AG04450 (cell line): ENCODE measurements at regions not wholly inside any gene's neighbourhood (a gene's known extent, or its start where the extent isn't known, plus 50 kb on each side); places are given as distances from the start of the nearest gene placed in this dataset.

Experiments
- CTCF ChIA-PET: fragments of 300-600, 350-600 bp; formaldehyde crosslinking; extraction: SDS; loops from one replicate; lab custom pipeline; 2022; ENCODE audit warnings: antibody characterized with exemption, inconsistent platforms; lab: Charles Lee
- POLR2A ChIA-PET: fragments of 350-600 bp; formaldehyde crosslinking; extraction: SDS; loops from one replicate; lab custom pipeline; 2021; ENCODE audit warnings: antibody characterized with exemption, inconsistent platforms; lab: Yijun Ruan, JAX
- DNase-seq: peaks from one replicate; pipeline ENCODE4 v3.0.0-alpha.2; 2011; ENCODE audit warnings: low read depth, low spot score
- H3K27ac ChIP-seq: one replicate; pipeline ENCODE4 v1.5.1; 2012; ENCODE audit warnings: low read depth, low read length, control low read depth
- H3K27me3 ChIP-seq: one replicate; pipeline ENCODE4 v1.6.0; 2012; ENCODE audit warnings: low read length; ENCODE audit not compliant: control insufficient read depth, insufficient read depth
- H3K4me3 ChIP-seq: 2 replicates; pipeline ENCODE4 v1.5.1; 2011; ENCODE audit warnings: mild to moderate bottlenecking, low read depth, low read length, control low read depth
- H3K9me3 ChIP-seq: 2 replicates; pipeline ENCODE4 v1.5.1; 2012; ENCODE audit warnings: low read length; ENCODE audit not compliant: control insufficient read depth, insufficient read depth
- TF ChIP-seq, protein P1 (sequence below): IDR thresholded peaks from 2 replicates; pipeline ENCODE4 v1.5.1; 2011; ENCODE audit warnings: low read depth, low read length, control low read depth, inconsistent platforms

- Histone ChIP-seq H3K27me3 (no peaks in the 10 kb centered on the region), H3K27ac (no peak overlapping the region), H3K9me3 (no peaks in the 10 kb centered on the region), H3K4me3 (no peak overlapping the region)
- CTCF ChIA-PET, result no interaction called here
- no peak for DNase-seq
- TF ChIP-seq, protein P1, sequence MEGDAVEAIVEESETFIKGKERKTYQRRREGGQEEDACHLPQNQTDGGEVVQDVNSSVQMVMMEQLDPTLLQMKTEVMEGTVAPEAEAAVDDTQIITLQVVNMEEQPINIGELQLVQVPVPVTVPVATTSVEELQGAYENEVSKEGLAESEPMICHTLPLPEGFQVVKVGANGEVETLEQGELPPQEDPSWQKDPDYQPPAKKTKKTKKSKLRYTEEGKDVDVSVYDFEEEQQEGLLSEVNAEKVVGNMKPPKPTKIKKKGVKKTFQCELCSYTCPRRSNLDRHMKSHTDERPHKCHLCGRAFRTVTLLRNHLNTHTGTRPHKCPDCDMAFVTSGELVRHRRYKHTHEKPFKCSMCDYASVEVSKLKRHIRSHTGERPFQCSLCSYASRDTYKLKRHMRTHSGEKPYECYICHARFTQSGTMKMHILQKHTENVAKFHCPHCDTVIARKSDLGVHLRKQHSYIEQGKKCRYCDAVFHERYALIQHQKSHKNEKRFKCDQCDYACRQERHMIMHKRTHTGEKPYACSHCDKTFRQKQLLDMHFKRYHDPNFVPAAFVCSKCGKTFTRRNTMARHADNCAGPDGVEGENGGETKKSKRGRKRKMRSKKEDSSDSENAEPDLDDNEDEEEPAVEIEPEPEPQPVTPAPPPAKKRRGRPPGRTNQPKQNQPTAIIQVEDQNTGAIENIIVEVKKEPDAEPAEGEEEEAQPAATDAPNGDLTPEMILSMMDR, result no peak
- POLR2A ChIA-PET, result no interaction called here
Observed at GRCh38 chr6:65948062-65948461, 241.0 kb upstream of the EYS start.

DNA sequence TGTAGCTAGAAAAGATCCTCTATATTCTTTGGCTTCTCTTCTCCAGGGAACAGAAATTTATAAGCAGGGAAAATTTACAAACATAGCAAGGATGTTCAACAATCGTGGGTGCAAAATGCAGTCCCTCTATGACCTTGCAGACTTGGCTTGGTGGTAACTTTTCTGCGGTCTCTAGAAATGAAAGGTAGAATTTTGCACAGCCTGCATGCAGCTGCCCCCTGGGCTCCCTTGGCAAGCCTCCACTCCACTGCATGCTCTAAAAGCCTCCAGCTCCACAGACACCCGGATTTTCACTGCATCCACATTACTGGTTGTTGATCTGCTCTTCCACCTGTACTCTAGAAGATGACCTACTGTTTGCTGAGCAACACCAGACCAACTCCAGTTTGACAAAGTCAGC is 236.5 kb upstream of the EYS start:
- TF ChIP-seq, protein P1, result no peak
- Histone ChIP-seq H3K27ac (no peak overlapping the region), H3K9me3 (no peaks in the 10 kb centered on the region), H3K27me3 (no peaks in the 10 kb centered on the region), H3K4me3 (no peak overlapping the region)
- DNase-seq, result no peak
- POLR2A ChIA-PET, result no interaction called here
- CTCF ChIA-PET, result no interaction called here

GRCh38 chr6:65943051-65943450 is 236.0 kb upstream of the EYS start:
- TF ChIP-seq, protein P1, result no peak
- no peak overlapping the region for H3K4me3 ChIP-seq
- no peak overlapping the region for H3K27ac ChIP-seq
- no peaks in the 10 kb centered on the region for H3K27me3 ChIP-seq
- CTCF ChIA-PET, result no interaction called here
- H3K9me3 ChIP-seq, result no peaks in the 10 kb centered on the region
- POLR2A ChIA-PET, result no interaction called here
- no peak for DNase-seq

- POLR2A ChIA-PET, result no interaction called here
- Histone ChIP-seq H3K27ac (no peak overlapping the region), H3K9me3 (no peaks in the 10 kb centered on the region), H3K27me3 (no peaks in the 10 kb centered on the region), H3K4me3 (no peak overlapping the region)
- no peak for DNase-seq
- CTCF ChIA-PET, result no interaction called here
- TF ChIP-seq, protein P1, result no peak
Observed at GRCh38 chr6:65938000-65938399, 231.0 kb upstream of the EYS start.

- H3K4me3 ChIP-seq, result no peak overlapping the region
- no peak for DNase-seq
- POLR2A ChIA-PET, result no interaction called here
- CTCF ChIA-PET, result no interaction called here
- H3K9me3 ChIP-seq, result peaks cover 10% of the 10 kb centered on the region
- TF ChIP-seq, protein P1, result no peak
- no peak overlapping the region for H3K27ac ChIP-seq
- no peaks in the 10 kb centered on the region for H3K27me3 ChIP-seq
Observed at GRCh38 chr6:65935412-65935811, 228.4 kb upstream of the EYS start.
